Aorta (tissue), 5 donors: ENCODE measurements at regions not wholly inside any gene's neighbourhood (a gene's known extent, or its start where the extent isn't known, plus 50 kb on each side); places are given as distances from the start of the nearest gene placed in this dataset.

Source experiments
- ATAC-seq: fragments of 200-7000 bp; cut with Tn5 transposase; one replicate; pipeline ENCODE4 v1.9.1; 2022; ENCODE audit warnings: moderate library complexity; ENCODE audit not compliant: low FRiP score
- DNase-seq, 2 donors: peaks; one replicate each; pipeline ENCODE4 v3.0.0-alpha.2; 2020
- H3K27ac ChIP-seq, 2 donors: one replicate each; pipeline ENCODE4 v1.5.1; 2013; ENCODE audit warnings: low read length in 2 of 2, mild to moderate bottlenecking in 2 of 2, moderate library complexity in 2 of 2, control low read depth in 1 of 2, inconsistent platforms in 1 of 2, low read depth in 1 of 2
- H3K27me3 ChIP-seq, 2 donors: one replicate each; pipeline ENCODE4 v1.6.1; 2013; ENCODE audit warnings: control low read depth in 1 of 2, low read length in 1 of 2, mild to moderate bottlenecking in 1 of 2, moderate library complexity in 1 of 2; ENCODE audit not compliant: insufficient read depth in 2 of 2, control insufficient read depth in 1 of 2
- H3K36me3 ChIP-seq, 2 donors: one replicate each; pipeline ENCODE4 v1.6.1; 2013; ENCODE audit warnings: control low read depth in 1 of 2, low read length in 1 of 2, mild to moderate bottlenecking in 1 of 2; ENCODE audit not compliant: insufficient read depth in 2 of 2, control insufficient read depth in 1 of 2
- H3K4me1 ChIP-seq, 2 donors: one replicate each; pipeline ENCODE4 v1.6.1; 2013; ENCODE audit warnings: low read length in 2 of 2, control low read depth in 1 of 2, mild to moderate bottlenecking in 1 of 2, moderate library complexity in 1 of 2; ENCODE audit not compliant: insufficient read depth in 2 of 2, control insufficient read depth in 1 of 2
- H3K4me3 ChIP-seq, 2 donors: one replicate each; pipeline ENCODE4 v1.5.1; 2013; ENCODE audit warnings: low read length in 2 of 2, control low read depth in 1 of 2, mild to moderate bottlenecking in 1 of 2
- H3K9me3 ChIP-seq: one replicate; pipeline ENCODE4 v1.6.1; 2013; ENCODE audit warnings: mild to moderate bottlenecking, low read length; ENCODE audit not compliant: control insufficient read depth
- WGBS, 2 donors: extraction: QIAGEN DNeasy Blood & Tissue Kit; methylation state at CpG; one replicate each; pipeline ENCODE4 v1.1.7; 2013; 5-methylcytosine and 5-hydroxymethylcytosine counted together
- intact Hi-C, 2 donors: fragments of 100-400 bp; cut with DNase I; formaldehyde crosslinking; loops; one replicate each; pipeline versions ENCODE4 v1.14.2 to v1.15.0; 2022
- donor health status: healthy with polysubstance abuse.
- donor health status: Bipolar disorder and iron deficiency.
- donor health status: DM: no; HTN: no; CAD: no.
- donor health status: DM: no; HTN: no; CAD: no.
- donor health status: DM: yes; HTN: yes; CAD: no.

GRCh38 chr7:55651057-55651456 lies 78.8 kb upstream of the VOPP1 start:
- intact Hi-C loops: no loop called here
- H3K4me3 ChIP-seq: no peak overlapping the region
- H3K27me3 ChIP-seq: no peaks in the 10 kb centered on the region
- H3K9me3 ChIP-seq: no peaks in the 10 kb centered on the region
- no peaks in the 10 kb centered on the region for H3K36me3 ChIP-seq
- H3K4me1 ChIP-seq: no peaks in the 10 kb centered on the region
- ATAC-seq (no peak), DNase-seq (no peak)
- 63 to 79% methylated on average over 2 of the region's 2 CpGs for WGBS, 2 donors
- no peak overlapping the region for H3K27ac ChIP-seq

- WGBS, 2 donors: 88 to 97% methylated on average over 4 of the region's 4 CpGs
- Histone ChIP-seq H3K4me3 (no peak overlapping the region), H3K27me3 (no peaks in the 10 kb centered on the region), H3K36me3 (no peaks in the 10 kb centered on the region), H3K4me1 (no peaks in the 10 kb centered on the region), H3K27ac (no peak overlapping the region), H3K9me3 (no peaks in the 10 kb centered on the region)
- DNase-seq (no peak), ATAC-seq (no peak)
- intact Hi-C loops: loop anchor here (10.0 kb wide), 2 partner anchors 316 to 426 kb away; partner anchors contain the start of gene NIPSNAP2 (in 2 of the 2)
Measured at GRCh38 chr7:55649238-55649637, 76.9 kb upstream of the VOPP1 start.

GRCh38 chr7:55644567-55644966 lies 72.3 kb upstream of the VOPP1 start:
- no peaks in the 10 kb centered on the region for H3K9me3 ChIP-seq
- no peaks in the 10 kb centered on the region for H3K4me1 ChIP-seq
- DNase-seq (no peak), ATAC-seq (no peak)
- no peak overlapping the region for H3K4me3 ChIP-seq
- no peak overlapping the region for H3K27ac ChIP-seq
- H3K36me3 ChIP-seq: no peaks in the 10 kb centered on the region
- WGBS, 2 donors: 81 to 84% methylated on average over 3 of the region's 3 CpGs
- no peaks in the 10 kb centered on the region for H3K27me3 ChIP-seq
- intact Hi-C loops: loop anchor here (10.0 kb wide), 2 partner anchors 320 to 430 kb away; partner anchors contain the start of gene NIPSNAP2 (in 2 of the 2)

GRCh38 chr7:55642266-55642665 lies 70.0 kb upstream of the VOPP1 start:
- Histone ChIP-seq H3K27me3 (no peaks in the 10 kb centered on the region), H3K4me1 (no peaks in the 10 kb centered on the region), H3K4me3 (no peak overlapping the region), H3K9me3 (no peaks in the 10 kb centered on the region), H3K36me3 (no peaks in the 10 kb centered on the region), H3K27ac (no peak overlapping the region)
- ATAC-seq (no peak), DNase-seq (no peak)
- intact Hi-C loops: loop anchor here (10.0 kb wide), 2 partner anchors 323 to 433 kb away; partner anchors contain the start of gene NIPSNAP2 (in 2 of the 2)

GRCh38 chr7:55641811-55642210 lies 69.5 kb upstream of the VOPP1 start:
- Histone ChIP-seq H3K36me3 (no peaks in the 10 kb centered on the region), H3K4me3 (no peak overlapping the region), H3K27ac (no peak overlapping the region), H3K9me3 (no peaks in the 10 kb centered on the region), H3K4me1 (no peaks in the 10 kb centered on the region), H3K27me3 (no peaks in the 10 kb centered on the region)
- intact Hi-C loops: loop anchor here (10.0 kb wide), 2 partner anchors 323 to 433 kb away; partner anchors contain the start of gene NIPSNAP2 (in 2 of the 2)
- no peak for ATAC-seq
- DNase-seq: no peak

GRCh38 chr7:55641273-55641691 lies 69.0 kb upstream of the VOPP1 start:
- 0% methylated on average over 1 of the region's 1 CpG for WGBS, 2 donors

GRCh38 chr7:55639640-55640039 lies 67.3 kb upstream of the VOPP1 start:
- intact Hi-C loops: loop anchor here (10.0 kb wide), 2 partner anchors 325 to 435 kb away; partner anchors contain the start of gene NIPSNAP2 (in 2 of the 2)
- ATAC-seq: no peak
- 84 to 89% methylated on average over 1 of the region's 1 CpG for WGBS, 2 donors

More at GRCh38 chr7:55641273-55641691, 69.0 kb upstream of the VOPP1 start:
- Histone ChIP-seq H3K4me3 (no peak overlapping the region), H3K4me1 (no peaks in the 10 kb centered on the region), H3K27ac (no peak overlapping the region), H3K27me3 (no peaks in the 10 kb centered on the region), H3K9me3 (no peaks in the 10 kb centered on the region), H3K36me3 (no peaks in the 10 kb centered on the region)
- DNase-seq (no peak), ATAC-seq (peak; percentile 85)
- intact Hi-C loops: loop anchor here (10.0 kb wide), 2 partner anchors 324 to 434 kb away; partner anchors contain the start of gene NIPSNAP2 (in 2 of the 2)

GRCh38 chr7:55629051-55629677 lies 56.9 kb upstream of the VOPP1 start:
- H3K4me1 ChIP-seq: no peaks in the 10 kb centered on the region
- no peak overlapping the region for H3K27ac ChIP-seq
- ATAC-seq: no peak
- intact Hi-C loops: no loop called here
- no peak overlapping the region for H3K4me3 ChIP-seq
- H3K36me3 ChIP-seq: no peaks in the 10 kb centered on the region
- DNase-seq: no peak
- no peaks in the 10 kb centered on the region for H3K27me3 ChIP-seq
- WGBS, 2 donors: 42 to 52% methylated on average over 2 of the region's 2 CpGs
- no peaks in the 10 kb centered on the region for H3K9me3 ChIP-seq

More at GRCh38 chr7:55639640-55640039, 67.3 kb upstream of the VOPP1 start:
- DNase-seq: no peak
- Histone ChIP-seq H3K27me3 (no peaks in the 10 kb centered on the region), H3K36me3 (no peaks in the 10 kb centered on the region), H3K27ac (no peak overlapping the region), H3K4me3 (no peak overlapping the region), H3K9me3 (no peaks in the 10 kb centered on the region), H3K4me1 (no peaks in the 10 kb centered on the region)

GRCh38 chr7:55624813-55625212 lies 52.5 kb upstream of the VOPP1 start:
- DNase-seq: no peak
- no peak overlapping the region for H3K4me3 ChIP-seq
- H3K36me3 ChIP-seq: no peaks in the 10 kb centered on the region
- H3K27ac ChIP-seq: no peak overlapping the region
- no peaks in the 10 kb centered on the region for H3K27me3 ChIP-seq
- WGBS, 2 donors: 72 to 74% methylated on average over 3 of the region's 3 CpGs
- H3K9me3 ChIP-seq: no peaks in the 10 kb centered on the region
- no peaks in the 10 kb centered on the region for H3K4me1 ChIP-seq
- ATAC-seq: no peak
- intact Hi-C loops: no loop called here
